Mammary epithelial cell (primary cell): ENCODE measurements at regions not wholly inside any gene's neighbourhood (a gene's known extent, or its start where the extent isn't known, plus 50 kb on each side); places are given as distances from the start of the nearest gene placed in this dataset.
"Not testable (repeated sequence)": the region's sequence is repeated elsewhere in the genome, so short reads cannot be mapped to it uniquely, and the experiment has no call there.

Experiments used
- CTCF ChIP-seq, 2 donors: IDR thresholded peaks in 1 of 2; conservative IDR thresholded peaks in 1 of 2; 2 replicates each; pipeline ENCODE4 v1.5.1; 2011 to 2012; ENCODE audit warnings: inconsistent platforms in 2 of 2, low read length in 2 of 2, mild to moderate bottlenecking in 2 of 2, control low read depth in 1 of 2, low read depth in 1 of 2; ENCODE audit not compliant: insufficient read depth in 1 of 2; ENCODE audit errors: extremely low read depth in 1 of 2
- EZH2 ChIP-seq: IDR thresholded peaks from 2 replicates; pipeline ENCODE4 v1.6.1; 2012; ENCODE audit warnings: low read length, inconsistent platforms, borderline replicate concordance

GRCh38 chr11:134961386-134961785, 549.3 kb upstream of the B3GAT1 start:
- not testable (repeated sequence) for TF ChIP-seq CTCF (conservative IDR thresholded peaks at IDR 0.05 in 1 of 2, IDR thresholded peaks at IDR 0.05 in 1 of 2; ENCODE audit: extremely low read depth in 1 of 2, insufficient read depth in 1 of 2, low read depth in 1 of 2, low read length in 2 of 2); EZH2
